WTC11 (cell line): ENCODE measurements at regions not wholly inside any gene's neighbourhood (a gene's known extent, or its start where the extent isn't known, plus 50 kb on each side); places are given as distances from the start of the nearest gene placed in this dataset.

ENCODE experiments used
- ATAC-seq: fragments of 200-7000 bp; cut with Tn5 transposase; 2 replicates; pipeline ENCODE4 v1.10.0; 2021; ENCODE audit warnings: mild to moderate bottlenecking, moderate library complexity
- CTCF ChIA-PET: fragments of 300-600 bp; sonication (Branson Sonifier 250); formaldehyde crosslinking; loops from one replicate; lab custom pipeline; 2021; ENCODE audit warnings: antibody characterized with exemption; lab: Charles Lee
- POLR2A ChIA-PET: fragments of 350-600 bp; sonication (Branson Sonifier 250); formaldehyde crosslinking; loops from one replicate; lab custom pipeline; 2021; ENCODE audit warnings: antibody characterized with exemption; lab: Charles Lee
- DNase-seq: peaks from one replicate; pipeline ENCODE4 v3.0.0; 2021; ENCODE audit warnings: low spot score
- H3K27ac Mint-ChIP-seq: 2 replicates; pipeline ENCODE4 v1.8.0; 2021; ENCODE audit warnings: mixed read lengths
- H3K27me3 Mint-ChIP-seq: 2 replicates; pipeline ENCODE4 v1.8.0; 2021; ENCODE audit warnings: low read depth, mild to moderate bottlenecking, moderate library complexity, mixed read lengths
- H3K36me3 Mint-ChIP-seq: 2 replicates; pipeline ENCODE4 v1.8.0; 2021; ENCODE audit warnings: mixed read lengths
- H3K4me1 Mint-ChIP-seq: 2 replicates; pipeline ENCODE4 v1.8.0; 2022; ENCODE audit warnings: mixed read lengths
- H3K4me3 Mint-ChIP-seq: 2 replicates; pipeline ENCODE4 v1.8.0; 2021; ENCODE audit warnings: mild to moderate bottlenecking, moderate library complexity, mixed read lengths
- H3K9me3 Mint-ChIP-seq: 2 replicates; pipeline ENCODE4 v1.8.0; 2021; ENCODE audit warnings: mixed read lengths
- AR ChIP-seq: fragments of 250-450 bp; sonication (Bioruptor Pico); IDR thresholded peaks from 2 replicates; pipeline ENCODE4 v1.9.0; 2021; ENCODE audit warnings: mild to moderate bottlenecking
- CDX4 ChIP-seq: fragments of 250-450 bp; sonication (Bioruptor Pico); IDR thresholded peaks from 2 replicates; pipeline ENCODE4 v1.9.0; 2021; ENCODE audit warnings: moderate library complexity, mild to moderate bottlenecking, inconsistent platforms, borderline replicate concordance
- CREM ChIP-seq: sonication (generic); formaldehyde crosslinking; IDR thresholded peaks from 2 replicates; pipeline ENCODE4 v1.8.1; 2022; ENCODE audit warnings: mild to moderate bottlenecking, missing genetic modification reagents, moderate library complexity
- E2F1 ChIP-seq: sonication (generic); formaldehyde crosslinking; IDR thresholded peaks from 2 replicates; pipeline ENCODE4 v1.8.0; 2022; ENCODE audit warnings: mild to moderate bottlenecking, missing genetic modification reagents
- JUN ChIP-seq: sonication (generic); formaldehyde crosslinking; IDR thresholded peaks from 2 replicates; pipeline ENCODE4 v1.8.0; 2023; ENCODE audit warnings: mild to moderate bottlenecking, missing genetic modification reagents
- KAT7 ChIP-seq: sonication (generic); formaldehyde crosslinking; IDR thresholded peaks from 2 replicates; pipeline ENCODE4 v1.8.1; 2023; ENCODE audit warnings: missing genetic modification reagents, mild to moderate bottlenecking, borderline replicate concordance
- NR1H2 ChIP-seq: sonication (generic); formaldehyde crosslinking; IDR thresholded peaks from 2 replicates; pipeline ENCODE4 v1.9.0; 2021; ENCODE audit warnings: mild to moderate bottlenecking, moderate library complexity, missing genetic modification reagents
- NR2C2 ChIP-seq: sonication (generic); formaldehyde crosslinking; IDR thresholded peaks from 2 replicates; pipeline ENCODE4 v1.8.0; 2022; ENCODE audit warnings: mild to moderate bottlenecking, missing genetic modification reagents
- RELA ChIP-seq: sonication (generic); formaldehyde crosslinking; IDR thresholded peaks from 2 replicates; pipeline ENCODE4 v1.8.1; 2022; ENCODE audit warnings: missing genetic modification reagents, mild to moderate bottlenecking, borderline replicate concordance
- SMAD3 ChIP-seq: sonication (generic); formaldehyde crosslinking; IDR thresholded peaks from 2 replicates; pipeline ENCODE4 v1.8.0; 2022; ENCODE audit warnings: missing genetic modification reagents, mild to moderate bottlenecking, borderline replicate concordance
- STAT6 ChIP-seq: sonication (generic); formaldehyde crosslinking; conservative IDR thresholded peaks from 2 replicates; pipeline ENCODE4 v1.8.1; 2023; ENCODE audit warnings: mild to moderate bottlenecking, low read depth, missing genetic modification reagents, moderate library complexity
- TP53 ChIP-seq: sonication (generic); formaldehyde crosslinking; IDR thresholded peaks from 2 replicates; pipeline ENCODE4 v1.8.1; 2023; ENCODE audit warnings: mild to moderate bottlenecking, missing genetic modification reagents
- ZBTB21 ChIP-seq: sonication (generic); formaldehyde crosslinking; IDR thresholded peaks from 2 replicates; pipeline ENCODE4 v1.8.1; 2023; ENCODE audit warnings: mild to moderate bottlenecking, missing genetic modification reagents, borderline replicate concordance
- ZNF121 ChIP-seq: sonication (generic); formaldehyde crosslinking; IDR thresholded peaks from 2 replicates; pipeline ENCODE4 v1.8.0; 2023; ENCODE audit warnings: missing genetic modification reagents

- TF ChIP-seq AR, result no peak
- no peak for TF ChIP-seq NR2C2
- TF ChIP-seq CDX4, result no peak
- no peak for TF ChIP-seq STAT6
- no peak for TF ChIP-seq CREM (CRISPR knock-in tag)
- no peak for TF ChIP-seq E2F1 (CRISPR knock-in tag)
- no peak for TF ChIP-seq JUN (CRISPR knock-in tag)
- TF ChIP-seq TP53, result no peak
These were observed 767.0 kb downstream of the TUSC7 start (continued) for GRCh38 chr3:117476572-117476971.

GRCh38 chr3:117477214-117477755 is 767.7 kb downstream of the TUSC7 start:
- Mint-ChIP-seq H3K27me3 (no peaks in the 10 kb centered on the region), H3K9me3 (peaks cover 5% of the 10 kb centered on the region; the same call in 1 of the 2 replicates), H3K36me3 (no peaks in the 10 kb centered on the region), H3K4me1 (peaks cover 10% of the 10 kb centered on the region), H3K27ac (no peak overlapping the region), H3K4me3 (no peak overlapping the region)
- ChIA-PET POLR2A (no interaction called here), CTCF (interaction anchor here (0.6 to 1.0 kb wide), 3 partner anchors 422 to 1038 kb away, joined by 3 read pairs; no protein-coding TSS in a partner anchor)
- no peak for DNase-seq
- no peak for TF ChIP-seq ZBTB21 (CRISPR knock-in tag)
- no peak for TF ChIP-seq SMAD3
- no peak for TF ChIP-seq RELA
- ATAC-seq, result peak; percentile 60

GRCh38 chr3:117479095-117479494 is 769.5 kb downstream of the TUSC7 start:
- no peaks in the 10 kb centered on the region for H3K36me3 Mint-ChIP-seq
- DNase-seq, result no peak
- no peaks in the 10 kb centered on the region for H3K27me3 Mint-ChIP-seq
- POLR2A ChIA-PET, result no interaction called here
- no peak overlapping the region for H3K4me3 Mint-ChIP-seq
- no peak overlapping the region for H3K27ac Mint-ChIP-seq
- H3K9me3 Mint-ChIP-seq, result peaks cover 5% of the 10 kb centered on the region; the same call in 1 of the 2 replicates
- no peak for TF ChIP-seq NR1H2 (CRISPR knock-in tag)
- peaks cover 13% of the 10 kb centered on the region for H3K4me1 Mint-ChIP-seq
- CTCF ChIA-PET, result no interaction called here
- no peak for ATAC-seq

GRCh38 chr3:117480525-117480924 is 770.9 kb downstream of the TUSC7 start:
- no peak for TF ChIP-seq KAT7 (CRISPR knock-in tag)
- TF ChIP-seq ZNF121 (CRISPR knock-in tag), result no peak
- TF ChIP-seq, all 79 proteins: peak for 0
- DNase-seq (no peak), ATAC-seq (no peak)
- H3K4me3 Mint-ChIP-seq, result no peak overlapping the region
- peaks cover 5% of the 10 kb centered on the region; the same call in 1 of the 2 replicates for H3K9me3 Mint-ChIP-seq
- no peaks in the 10 kb centered on the region for H3K27me3 Mint-ChIP-seq
- H3K4me1 Mint-ChIP-seq, result peaks cover 11% of the 10 kb centered on the region
- no peaks in the 10 kb centered on the region for H3K36me3 Mint-ChIP-seq
- no peak overlapping the region for H3K27ac Mint-ChIP-seq
- ChIA-PET CTCF (no interaction called here), POLR2A (no interaction called here)
